Right lobe of liver (tissue), 6 donors: ENCODE measurements at regions not wholly inside any gene's neighbourhood (a gene's known extent, or its start where the extent isn't known, plus 50 kb on each side); places are given as distances from the start of the nearest gene placed in this dataset.

Experiments
- ATAC-seq, 4 donors: fragments of 200-7000 bp; cut with Tn5 transposase; one replicate each; pipeline ENCODE4 v1.9.1; 2020; ENCODE audit warnings: mild to moderate bottlenecking in 4 of 4, moderate library complexity in 4 of 4
- DNase-seq, 3 donors: peaks; one replicate each; pipeline ENCODE4 v3.0.0-alpha.2; 2020
- H3K27ac ChIP-seq, 3 donors: fragments of 200-600 bp; one replicate each; pipeline ENCODE4 v1.8.0; 2022
- H3K27me3 ChIP-seq, 2 donors: fragments of 200-600 bp; one replicate each; pipeline ENCODE4 v1.8.0; 2022
- H3K36me3 ChIP-seq, 4 donors: fragments of 200-600 bp; sonication (generic) in 1 of 4; one replicate each; pipeline versions ENCODE4 v1.5.1 to v1.8.0; 2017 to 2022; ENCODE audit warnings: control low read depth in 1 of 4
- H3K4me1 ChIP-seq, 4 donors: fragments of 200-600 bp; sonication (generic) in 1 of 4; one replicate each; pipeline versions ENCODE4 v1.5.1 to v1.8.0; 2017 to 2022; ENCODE audit warnings: control low read depth in 1 of 4
- H3K4me3 ChIP-seq, 3 donors: fragments of 200-600 bp; one replicate each; pipeline ENCODE4 v1.8.0; 2022
- H3K9me3 ChIP-seq, 4 donors: fragments of 200-600 bp; sonication (generic) in 1 of 4; one replicate each; pipeline versions ENCODE4 v1.5.1 to v1.8.0; 2017 to 2022; ENCODE audit warnings: control low read depth in 1 of 4
- CTCF ChIP-seq, 4 donors: fragments of 200-600 bp in 3 of 4; fragments of 450-650 bp in 1 of 4; IDR thresholded peaks; one replicate each; pipeline versions ENCODE4 v1.5.1 to v1.8.0; 2016 to 2022; ENCODE audit warnings: antibody characterized with exemption in 4 of 4, mild to moderate bottlenecking in 2 of 4
- POLR2A ChIP-seq: fragments of 450-650 bp; IDR thresholded peaks from one replicate; pipeline ENCODE4 v1.6.1; 2017; ENCODE audit warnings: antibody characterized with exemption, mild to moderate bottlenecking
- WGBS: methylation state at CpG from one replicate; pipeline ENCODE4 v1.1.6; 2018; ENCODE audit warnings: low coverage, low lambda C conversion rate; ENCODE audit not compliant: insufficient coverage; ENCODE audit errors: missing lambda C conversion rate; 5-methylcytosine and 5-hydroxymethylcytosine counted together
- intact Hi-C, 2 donors: fragments of 100-400 bp; cut with DNase I; formaldehyde crosslinking; loops; one replicate each; pipeline versions ENCODE4 v1.11.2 to v1.14.1; 2022
- donor health status: DM: no; HTN: yes; CAD: no.
- donor health status: DM: no; HTN: no; CAD: no.
- donor health status: DM: no; HTN: no; CAD: no.
- donor health status: DM: no; HTN: yes; CAD: no.
- donor health status: DM: no; HTN: yes; CAD: no.

GRCh38 chr2:45276914-45277313 lies 267.7 kb upstream of the SIX2 start:
- Histone ChIP-seq H3K27ac (no peak overlapping the region), H3K4me3 (no peak overlapping the region), H3K9me3 (no peaks in the 10 kb centered on the region), H3K4me1 (peaks cover 0 to 36% (median 17%) of the 10 kb centered on the region in 4 donors), H3K27me3 (no peaks in the 10 kb centered on the region), H3K36me3 (no peaks in the 10 kb centered on the region)
- DNase-seq (peak in 1 of 3 donors; percentile 44), ATAC-seq (peak in 2 of 4 donors; percentile 26 to 65)
- intact Hi-C loops, result no loop called here
- WGBS, result 39% methylated on average over 3 of the region's 4 CpGs
- TF ChIP-seq CTCF (IDR thresholded peaks at IDR 0.05) (no peak), POLR2A (no peak)

DNA sequence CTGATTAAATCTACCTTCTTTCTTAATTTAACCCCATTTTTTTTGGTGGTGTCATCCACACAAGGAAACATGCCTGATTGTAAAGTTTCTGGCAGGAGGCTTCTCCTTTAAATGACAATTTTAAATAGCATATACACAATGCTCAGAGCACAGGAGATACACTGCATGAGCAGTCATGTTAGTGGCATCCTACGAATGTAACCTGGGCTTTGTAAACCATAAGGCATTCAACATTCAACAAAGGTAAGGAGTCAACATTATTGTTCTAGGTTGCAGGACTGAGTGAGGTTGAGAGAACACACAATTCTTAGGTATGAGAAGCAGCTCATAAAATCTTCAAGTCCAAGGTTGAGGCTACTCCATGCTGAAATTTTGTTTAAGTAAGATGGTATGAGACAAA lies 266.6 kb upstream of the SIX2 start:
- intact Hi-C loops, result no loop called here
- TF ChIP-seq CTCF (IDR thresholded peaks at IDR 0.05) (no peak), POLR2A (no peak)
- Histone ChIP-seq H3K27ac (peak overlapping the region in 1 of 3 donors; percentile 0), H3K36me3 (no peaks in the 10 kb centered on the region), H3K27me3 (no peaks in the 10 kb centered on the region), H3K9me3 (no peaks in the 10 kb centered on the region), H3K4me1 (peaks cover 0 to 36% (median 17%) of the 10 kb centered on the region in 4 donors), H3K4me3 (no peak overlapping the region)
- no peak for DNase-seq
- ATAC-seq, result no peak
- WGBS, result 89% methylated on average over 1 of the region's 1 CpG

GRCh38 chr2:45275242-45275805 lies 266.1 kb upstream of the SIX2 start:
- no peak for DNase-seq
- H3K9me3 ChIP-seq, result no peaks in the 10 kb centered on the region
- TF ChIP-seq POLR2A (no peak), CTCF (IDR thresholded peaks at IDR 0.05) (no peak)
- peaks cover 0 to 36% (median 17%) of the 10 kb centered on the region in 4 donors for H3K4me1 ChIP-seq
- H3K36me3 ChIP-seq, result no peaks in the 10 kb centered on the region
- peak; percentile 32 to 73 (median 61) for ATAC-seq
- intact Hi-C loops, result no loop called here
- 51% methylated on average over 4 of the region's 4 CpGs for WGBS
- H3K27ac ChIP-seq, result peak overlapping the region; percentile 66 to 70 (median 68)
- H3K27me3 ChIP-seq, result no peaks in the 10 kb centered on the region
- H3K4me3 ChIP-seq, result no peak overlapping the region

- H3K4me3 ChIP-seq, result no peak overlapping the region
- DNase-seq (peak; percentile 50 to 85 (median 79)), ATAC-seq (peak; percentile 36 to 70 (median 64))
- intact Hi-C loops, result no loop called here
- no peaks in the 10 kb centered on the region for H3K27me3 ChIP-seq
- no peak for TF ChIP-seq CTCF (IDR thresholded peaks at IDR 0.05)
- H3K36me3 ChIP-seq, result no peaks in the 10 kb centered on the region
- H3K4me1 ChIP-seq, result peaks cover 0 to 36% (median 17%) of the 10 kb centered on the region in 4 donors
- H3K9me3 ChIP-seq, result no peaks in the 10 kb centered on the region
- 25% methylated on average over 7 of the region's 8 CpGs for WGBS
- H3K27ac ChIP-seq, result peak overlapping the region; percentile 66 to 70 (median 68)
Measured at GRCh38 chr2:45274250-45274926, 265.1 kb upstream of the SIX2 start.
